Left kidney (tissue), 1 donor: ENCODE measurements at regions not wholly inside any gene's neighbourhood (a gene's known extent, or its start where the extent isn't known, plus 50 kb on each side); places are given as distances from the start of the nearest gene placed in this dataset.

ENCODE experiments used
- DNase-seq: peaks from one replicate; pipeline ENCODE4 v3.0.0-alpha.2; 2013

GRCh38 chr4:136281307-136281706 lies 1251.0 kb downstream of the PCDH18 start:
- no peak for DNase-seq

GRCh38 chr4:136277741-136278140 lies 1254.6 kb downstream of the PCDH18 start:
- no peak for DNase-seq

DNA sequence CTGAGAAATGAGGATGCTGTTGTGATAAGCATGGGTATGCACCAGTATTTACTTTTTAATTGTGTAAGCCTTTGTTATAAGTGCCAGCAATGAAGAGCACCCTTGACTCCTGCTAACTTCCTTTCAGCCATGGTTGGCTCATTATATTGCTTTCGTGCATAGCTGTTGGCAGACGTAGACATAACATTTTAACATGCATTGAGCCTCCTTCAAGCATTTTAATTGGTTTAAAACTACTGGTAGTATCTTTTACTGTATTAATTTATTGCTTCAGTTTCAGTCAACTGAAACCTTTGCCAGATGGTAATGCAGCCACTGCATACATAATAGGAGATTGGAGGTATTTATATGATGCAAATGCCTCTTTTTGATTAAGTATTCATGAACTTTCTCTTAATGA lies 1285.4 kb downstream of the PCDH18 start:
- DNase-seq = no peak

- no peak for DNase-seq
Observed at GRCh38 chr4:136241221-136241986, 1290.9 kb downstream of the PCDH18 start.

- DNase-seq = no peak
Observed at GRCh38 chr4:136227315-136227714, 1305.0 kb downstream of the PCDH18 start.

- no peak for DNase-seq
Observed at GRCh38 chr4:136219592-136220125, 1312.6 kb downstream of the PCDH18 start.

- DNase-seq = no peak
Observed at GRCh38 chr4:136203199-136203598, 1329.1 kb downstream of the PCDH18 start.

GRCh38 chr4:136198358-136198757 lies 1333.9 kb downstream of the PCDH18 start:
- no peak for DNase-seq

GRCh38 chr4:136194962-136195361 lies 1337.3 kb downstream of the PCDH18 start:
- no peak for DNase-seq

GRCh38 chr4:136186650-136187049 lies 1345.6 kb downstream of the PCDH18 start:
- no peak for DNase-seq

DNA sequence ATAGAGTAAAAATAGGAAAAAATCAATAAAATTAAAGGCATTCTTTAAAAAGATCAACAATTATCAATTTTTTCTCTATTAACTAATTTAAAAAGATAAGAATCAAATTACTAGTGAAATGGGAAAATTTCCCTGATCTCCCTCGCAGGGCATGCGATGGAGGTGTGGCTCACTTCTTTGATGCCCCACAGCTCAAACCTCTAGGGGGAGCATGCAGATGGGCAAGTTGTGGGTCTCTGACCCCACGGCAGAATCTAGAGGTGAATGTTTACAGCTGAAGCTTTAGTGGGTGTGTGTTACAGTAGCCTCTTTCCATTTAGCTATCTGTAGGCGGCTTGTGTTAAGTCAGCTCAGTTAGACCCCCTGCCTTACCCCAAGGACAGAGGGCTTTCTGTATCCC lies 1348.8 kb downstream of the PCDH18 start:
- no peak for DNase-seq

- no peak for DNase-seq
Observed at GRCh38 chr4:136156947-136157346, 1375.3 kb downstream of the PCDH18 start.

DNA sequence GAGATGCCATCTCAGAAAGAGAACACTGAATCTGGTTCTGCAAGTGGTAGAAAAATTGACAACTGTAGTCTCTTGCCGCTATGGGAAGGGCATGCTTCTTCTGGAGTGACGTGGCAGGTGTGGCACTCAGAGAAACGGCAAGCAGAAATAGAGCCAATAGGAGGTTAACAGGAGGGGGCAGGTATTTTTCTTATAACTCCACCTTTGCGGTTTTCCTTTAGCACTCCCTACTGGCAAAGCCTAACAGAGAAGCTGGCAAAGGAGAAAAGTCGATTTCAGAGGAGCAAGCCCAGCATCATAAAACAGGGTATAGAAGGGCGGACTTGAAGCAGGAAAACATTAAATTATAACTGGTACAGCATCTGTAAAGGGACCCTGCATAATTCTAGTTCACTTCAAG lies 1382.2 kb downstream of the PCDH18 start:
- no peak for DNase-seq

DNA sequence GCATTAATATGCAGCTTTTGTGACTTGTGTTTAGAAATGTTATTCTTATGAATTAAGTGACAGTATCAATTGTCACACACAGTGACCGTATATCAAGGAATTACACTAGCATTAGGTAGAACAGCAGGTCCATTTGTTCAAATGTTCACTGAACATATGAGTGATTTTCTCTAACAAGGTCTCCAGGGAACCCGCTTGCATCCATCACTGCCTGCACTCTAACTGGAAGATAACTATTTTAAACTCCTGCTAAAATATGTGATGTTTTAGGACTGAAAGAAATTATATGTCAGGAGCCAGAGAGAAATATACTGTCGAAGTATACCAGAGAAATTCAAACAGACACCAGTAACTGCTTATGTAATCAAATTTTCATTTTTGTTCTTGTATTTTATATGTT lies 1395.7 kb downstream of the PCDH18 start:
- DNase-seq = no peak

- no peak for DNase-seq
Observed at GRCh38 chr4:136124251-136124745, 1408.0 kb downstream of the PCDH18 start.

GRCh38 chr4:136121426-136121825 lies 1410.9 kb downstream of the PCDH18 start:
- DNase-seq = no peak

- DNase-seq = no peak
Observed at GRCh38 chr4:136113921-136114320, 1418.4 kb downstream of the PCDH18 start.

DNA sequence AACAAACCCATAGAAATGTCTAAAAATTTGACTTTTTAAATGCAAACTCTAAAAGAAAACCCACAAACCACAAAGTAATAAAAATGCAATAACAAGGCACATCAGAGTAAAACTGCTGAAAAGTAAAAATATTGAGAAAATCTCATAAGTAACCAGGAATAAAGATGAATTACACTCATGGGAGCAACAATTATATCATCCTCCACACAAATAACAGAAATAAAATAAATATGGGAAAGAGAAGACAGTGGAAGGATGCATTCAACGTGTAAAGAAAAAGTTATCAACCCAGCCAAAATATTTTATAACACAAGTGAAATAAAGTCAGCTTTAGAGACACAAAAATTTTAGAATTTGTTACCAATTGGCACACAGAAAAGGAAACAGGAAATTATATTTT lies 1420.2 kb downstream of the PCDH18 start:
- no peak for DNase-seq

DNA sequence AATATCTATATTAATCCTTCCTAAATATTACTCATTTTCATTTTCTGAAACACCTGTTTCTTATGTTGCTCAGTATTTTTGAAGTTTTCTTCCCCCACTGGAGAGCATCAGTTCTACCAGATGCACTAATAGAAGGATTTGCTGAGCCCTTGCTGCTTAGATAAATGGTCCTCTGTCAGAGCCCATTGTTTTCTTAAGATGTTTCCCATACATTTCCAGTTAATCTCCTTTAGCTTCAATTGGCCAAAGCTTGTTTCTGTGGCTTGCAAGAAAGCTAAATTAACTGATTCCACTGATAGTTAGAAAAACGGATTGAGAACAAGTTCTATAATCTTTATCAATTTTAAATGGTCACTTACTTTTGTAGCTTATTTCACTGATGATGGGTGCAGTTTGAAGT lies 1425.5 kb downstream of the PCDH18 start:
- no peak for DNase-seq

- no peak for DNase-seq
Observed at GRCh38 chr4:136103616-136104015, 1428.7 kb downstream of the PCDH18 start.

GRCh38 chr4:136097676-136098075 lies 1434.6 kb downstream of the PCDH18 start:
- no peak for DNase-seq

GRCh38 chr4:136088211-136088867 lies 1444.0 kb downstream of the PCDH18 start:
- DNase-seq = no peak

GRCh38 chr4:136078976-136079375 lies 1453.3 kb downstream of the PCDH18 start:
- DNase-seq = no peak
